HCT116 (cell line): ENCODE measurements at regions not wholly inside any gene's neighbourhood (a gene's known extent, or its start where the extent isn't known, plus 50 kb on each side); places are given as distances from the start of the nearest gene placed in this dataset.

ENCODE experiments used
- ATAC-seq: fragments of 200-7000 bp; cut with Tn5 transposase; 2 replicates; pipeline ENCODE4 v1.9.1; 2020; ENCODE audit warnings: mild to moderate bottlenecking, moderate library complexity
- BruUV-seq: library from RNA; stranded (reverse); fragments of 400-500 nt; replicated peaks from 2 replicates; lab custom pipeline; 2021; lab: Mats Ljungman, UMichigan
- CTCF ChIA-PET: fragments of 300-600 bp; sonication (Branson Sonifier 250); formaldehyde crosslinking; loops from one replicate; lab custom pipeline; 2021; ENCODE audit warnings: antibody characterized with exemption; lab: Charles Lee
- POLR2A ChIA-PET: fragments of 300-600, 350-600 bp; sonication (Branson Sonifier 250); formaldehyde crosslinking; loops from one replicate; lab custom pipeline; 2021; ENCODE audit warnings: antibody characterized with exemption; lab: Charles Lee
- RAD21 ChIA-PET, 2 experiments: fragments of 300-600 bp; sonication (Branson Sonifier 250); formaldehyde crosslinking; loops; one replicate each; lab custom pipeline; 2023; ENCODE audit warnings: low total read pairs in 2 of 2; ENCODE audit not compliant: uncharacterized antibody in 2 of 2, unreplicated experiment in 2 of 2, low non-redundant PET in 1 of 2; lab: Charles Lee
- DNase-seq: peaks from one replicate; pipeline ENCODE4 v3.0.0-alpha.2; 2010; ENCODE audit warnings: low read depth, low spot score
- H2AFZ ChIP-seq: fragments of 200-600 bp; shearing (Covaris generic), sonication (generic); 2 replicates; pipeline ENCODE4 v1.6.1; 2017; ENCODE audit warnings: low read depth, mixed run types, mixed read lengths, antibody characterized with exemption, low read length; ENCODE audit not compliant: poor library complexity, severe bottlenecking
- H3K27ac ChIP-seq: 2 replicates; pipeline ENCODE4 v1.5.1; 2012; ENCODE audit warnings: low read depth, low read length
- H3K27me3 ChIP-seq: fragments of 200-600 bp; sonication (generic); 2 replicates; pipeline ENCODE4 v1.6.1; 2016; ENCODE audit warnings: mixed run types, low read length, mixed read lengths; ENCODE audit not compliant: insufficient read depth
- H3K36me3 ChIP-seq, 2 experiments: fragments of 200-500 bp in 1 of 2; fragments of 200-600 bp in 1 of 2; sonication (Bioruptor generic) in 1 of 2; sonication (generic) in 1 of 2; 2 replicates each; pipeline versions ENCODE4 v1.5.1 to v1.6.1; 2014 to 2016; ENCODE audit warnings: low read length in 2 of 2, inconsistent platforms in 1 of 2, mixed read lengths in 1 of 2, mixed run types in 1 of 2; ENCODE audit not compliant: insufficient read depth in 2 of 2, control insufficient read depth in 1 of 2
- H3K4me1 ChIP-seq, 2 experiments: fragments of 200-600 bp in 1 of 2; sonication (generic) in 1 of 2; 2 replicates each; pipeline versions ENCODE4 v1.5.1 to v1.6.1; 2012 to 2017; ENCODE audit warnings: low read length in 2 of 2, inconsistent platforms in 1 of 2, mild to moderate bottlenecking in 1 of 2, mixed read lengths in 1 of 2, mixed run types in 1 of 2, moderate library complexity in 1 of 2; ENCODE audit not compliant: insufficient read depth in 2 of 2, control insufficient read depth in 1 of 2
- H3K4me2 ChIP-seq: fragments of 200-600 bp; sonication (generic); 2 replicates; pipeline ENCODE4 v1.6.1; 2017; ENCODE audit warnings: mixed run types, low read length, mixed read lengths
- H3K4me3 ChIP-seq, 2 experiments: fragments of 200-600 bp in 1 of 2; sonication (generic) in 1 of 2; replicated peaks in 1 of 2; 2 replicates each; pipeline ENCODE4 v1.5.1; 2011 to 2016; ENCODE audit warnings: low read length in 2 of 2, control low read depth in 1 of 2, low read depth in 1 of 2, mild to moderate bottlenecking in 1 of 2, mixed read lengths in 1 of 2, mixed run types in 1 of 2
- H3K79me2 ChIP-seq: fragments of 200-600 bp; sonication (generic); 2 replicates; pipeline ENCODE4 v1.6.1; 2017; ENCODE audit warnings: mild to moderate bottlenecking, mixed run types, low read length, moderate library complexity, mixed read lengths; ENCODE audit not compliant: insufficient read depth
- H3K9ac ChIP-seq: fragments of 200-600 bp; sonication (generic); 2 replicates; pipeline ENCODE4 v1.6.1; 2016; ENCODE audit warnings: low read length, mixed read lengths
- H3K9me2 ChIP-seq: fragments of 200-600 bp; sonication (generic), shearing (Covaris generic); 2 replicates; pipeline ENCODE4 v1.6.1; 2017; ENCODE audit warnings: mixed run types, mild to moderate bottlenecking, moderate library complexity; ENCODE audit not compliant: insufficient read depth
- H3K9me3 ChIP-seq, 2 experiments: fragments of 200-500 bp in 1 of 2; fragments of 200-600 bp in 1 of 2; sonication (Bioruptor generic) in 1 of 2; sonication (generic) in 1 of 2; 2 replicates each; pipeline ENCODE4 v1.6.1; 2014 to 2017; ENCODE audit warnings: low read length in 2 of 2, mixed read lengths in 2 of 2, inconsistent platforms in 1 of 2, low read depth in 1 of 2, mild to moderate bottlenecking in 1 of 2, mixed run types in 1 of 2, moderate library complexity in 1 of 2; ENCODE audit not compliant: control insufficient read depth in 1 of 2, insufficient read depth in 1 of 2
- H4K20me1 ChIP-seq: fragments of 200-600 bp; sonication (generic), shearing (Covaris generic); 2 replicates; pipeline ENCODE4 v1.6.1; 2017; ENCODE audit warnings: mixed run types, mild to moderate bottlenecking, moderate library complexity; ENCODE audit not compliant: insufficient read depth
- CBX3 ChIP-seq: IDR thresholded peaks from 2 replicates; pipeline ENCODE4 v1.6.1; 2012; ENCODE audit warnings: low read depth
- ELF1 ChIP-seq: IDR thresholded peaks from 2 replicates; pipeline ENCODE4 v1.6.1; 2012; ENCODE audit warnings: low read depth, borderline replicate concordance
- EZH2 ChIP-seq: fragments of 200-600 bp; sonication (generic); IDR thresholded peaks from 2 replicates; pipeline ENCODE4 v1.6.1; 2017; ENCODE audit warnings: antibody characterized with exemption, mixed run types
- EZH2phosphoT487 ChIP-seq: fragments of 200-600 bp; IDR thresholded peaks from 2 replicates; pipeline ENCODE4 v1.6.1; 2018; ENCODE audit warnings: antibody characterized with exemption, borderline replicate concordance
- FOSL1 ChIP-seq: IDR thresholded peaks from 2 replicates; pipeline ENCODE4 v1.6.1; 2012; ENCODE audit warnings: low read depth
- JUND ChIP-seq: IDR thresholded peaks from 2 replicates; pipeline ENCODE4 v1.6.1; 2012
- MAX ChIP-seq: IDR thresholded peaks from 2 replicates; pipeline ENCODE4 v1.6.1; 2012
- POLR2A ChIP-seq: IDR thresholded peaks from 2 replicates; pipeline ENCODE4 v1.7.0; 2011; ENCODE audit warnings: borderline replicate concordance; ENCODE audit not compliant: insufficient read depth, insufficient read length; ENCODE audit errors: extremely low read depth
- POLR2AphosphoS5 ChIP-seq: IDR thresholded peaks from 2 replicates; pipeline ENCODE4 v1.6.1; 2011; ENCODE audit warnings: mild to moderate bottlenecking, low read depth, low read length, moderate library complexity
- REST ChIP-seq: IDR thresholded peaks from 2 replicates; pipeline ENCODE4 v1.6.1; 2012; ENCODE audit warnings: low read depth
- SIN3A ChIP-seq: IDR thresholded peaks from 2 replicates; pipeline ENCODE4 v1.6.1; 2012; ENCODE audit warnings: low read depth
- SP1 ChIP-seq: IDR thresholded peaks from 2 replicates; pipeline ENCODE4 v1.6.1; 2012; ENCODE audit warnings: low read depth
- SRF ChIP-seq: IDR thresholded peaks from 2 replicates; pipeline ENCODE4 v1.6.1; 2012; ENCODE audit warnings: low read depth
- TCF7L2 ChIP-seq: IDR thresholded peaks from 2 replicates; pipeline ENCODE4 v1.7.0; 2011; ENCODE audit warnings: borderline replicate concordance, inconsistent platforms; ENCODE audit not compliant: insufficient read depth, insufficient read length; ENCODE audit errors: extremely low read depth
- ZBTB33 ChIP-seq: IDR thresholded peaks from 2 replicates; pipeline ENCODE4 v1.6.1; 2011; ENCODE audit warnings: mild to moderate bottlenecking, low read length, moderate library complexity; ENCODE audit not compliant: insufficient replicate concordance; ENCODE audit errors: extremely low read depth
- ZNF274 ChIP-seq: fragments of 200-500 bp; sonication (Bioruptor generic); IDR thresholded peaks from 2 replicates; pipeline ENCODE4 v1.6.1; 2014; ENCODE audit warnings: mild to moderate bottlenecking, low read depth, low read length, inconsistent platforms
- intact Hi-C: fragments of 100-400 bp; cut with micrococcal nuclease; formaldehyde crosslinking; loops from 2 replicates; pipeline ENCODE4 v1.10.0; 2022
- TF ChIP-seq, protein P1 (sequence below): IDR thresholded peaks from 2 replicates; pipeline ENCODE4 v1.6.1; 2012

DNA sequence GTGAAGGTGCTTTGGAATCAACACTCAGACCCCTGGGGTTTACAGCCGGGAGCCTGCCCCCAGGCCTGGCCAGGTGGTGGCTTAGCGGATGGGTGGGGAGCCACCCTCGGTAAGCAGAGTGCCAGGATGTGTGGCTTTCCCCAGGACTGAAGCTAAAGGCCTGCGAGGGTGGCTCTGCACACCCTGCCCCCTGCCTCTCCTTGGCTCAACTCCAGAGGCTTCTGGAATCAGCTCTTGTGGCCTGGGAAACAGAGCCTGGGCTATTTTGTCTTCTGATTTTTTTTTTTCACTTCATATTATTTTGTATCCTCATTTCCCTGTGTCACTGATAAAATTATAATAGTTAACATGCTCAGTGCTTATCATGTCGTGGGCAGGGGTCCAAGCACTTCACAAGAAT, 79.8 kb downstream of the RHOB start:
- Histone ChIP-seq H3K9me2 (no peaks in the 10 kb centered on the region), H3K79me2 (no peaks in the 10 kb centered on the region), H2AFZ (no peak overlapping the region), H3K4me3 (no peak overlapping the region), H3K9ac (no peak overlapping the region), H3K9me3 (no peaks in the 10 kb centered on the region), H3K27ac (no peak overlapping the region), H3K4me2 (no peak overlapping the region), H4K20me1 (no peaks in the 10 kb centered on the region), H3K4me1 (peaks cover 0 to 12% of the 10 kb centered on the region in 2 experiments; a peak in 3 of 4 replicates), H3K27me3 (no peaks in the 10 kb centered on the region), H3K36me3 (no peaks in the 10 kb centered on the region)
- ChIA-PET POLR2A (interaction anchor here (2.5 kb wide), 1 partner anchor 80 kb away, joined by 7 read pairs; the partner anchor contains the start of gene RHOB), CTCF (no interaction called here), RAD21 (interaction anchor here in 1 of 2 experiments (0.8 kb wide), 1 partner anchor 13 kb away, joined by 3 read pairs; no protein-coding TSS in a partner anchor)
- DNase-seq: no peak
- ATAC-seq: no peak
- TF ChIP-seq FOSL1: no peak
- no peak for TF ChIP-seq EZH2
- TF ChIP-seq SRF: no peak
- no peak for TF ChIP-seq POLR2AphosphoS5
- TF ChIP-seq SP1: no peak
- no peak for TF ChIP-seq ELF1
- no peak for TF ChIP-seq POLR2A
- no peak for TF ChIP-seq JUND
- no peak for TF ChIP-seq CBX3
- no peak for TF ChIP-seq SIN3A
- no peak for TF ChIP-seq EZH2phosphoT487
- no peak for TF ChIP-seq REST
- no peak for TF ChIP-seq ZBTB33
- TF ChIP-seq TCF7L2: no peak
- TF ChIP-seq ZNF274: no peak
- TF ChIP-seq MAX: no peak
- TF ChIP-seq, protein P1, sequence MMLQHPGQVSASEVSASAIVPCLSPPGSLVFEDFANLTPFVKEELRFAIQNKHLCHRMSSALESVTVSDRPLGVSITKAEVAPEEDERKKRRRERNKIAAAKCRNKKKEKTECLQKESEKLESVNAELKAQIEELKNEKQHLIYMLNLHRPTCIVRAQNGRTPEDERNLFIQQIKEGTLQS: no peak
- no TSS peak for BruUV-seq
- intact Hi-C loops: no loop called here
